ENCODE measurements at regions not wholly inside any gene's neighbourhood (a gene's known extent, or its start where the extent isn't known, plus 50 kb on each side); places are given as distances from the start of the nearest gene placed in this dataset.

DNA sequence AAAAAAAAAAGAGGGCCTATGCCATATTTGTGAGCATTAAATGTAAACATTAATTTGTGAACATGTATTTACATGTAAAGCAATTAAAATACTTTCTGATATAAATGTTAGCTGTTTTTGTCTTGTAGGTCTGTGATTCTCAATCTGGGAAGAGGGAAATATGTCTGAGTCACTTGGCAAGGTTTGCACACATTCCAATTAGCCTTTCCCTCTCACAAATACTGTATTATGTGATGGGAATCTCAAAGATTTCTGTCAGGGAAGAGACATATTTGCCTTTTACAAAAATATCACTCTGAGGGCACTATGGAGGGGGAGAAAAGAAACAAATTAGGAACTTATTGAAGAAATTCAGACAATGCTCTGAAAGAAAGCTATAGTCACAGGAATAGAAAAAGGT is 483.6 kb downstream of the GBE1 start:
- in situ Hi-C loops (cut with MboI) = no loop called here
- Histone ChIP-seq H3K9me3 (replicated peaks; ENCODE audit: control insufficient read depth, insufficient read depth, low read depth, low read length) (no peaks in the 10 kb centered on the region), H3K27ac (ENCODE audit: extremely low read depth, low read depth, low read length) (no peak overlapping the region), H3K36me3 (ENCODE audit: control insufficient read depth, insufficient read depth, low read length) (no peaks in the 10 kb centered on the region), H4K20me1 (replicated peaks; ENCODE audit: control insufficient read depth, insufficient read depth, low read length) (no peaks in the 10 kb centered on the region), H3K9ac (ENCODE audit: insufficient read depth in 1 of 2, low read depth in 2 of 2, low read length in 2 of 2) (no peak overlapping the region), H3K4me2 (ENCODE audit: insufficient read depth, low read length) (no peak overlapping the region), H3K9me1 (ENCODE audit: control insufficient read depth, insufficient read depth, low read length) (no peaks in the 10 kb centered on the region), H3K79me2 (ENCODE audit: control insufficient read depth, insufficient read depth, low read length) (no peaks in the 10 kb centered on the region), H3K4me1 (replicated peaks in 1 of 2; ENCODE audit: control insufficient read depth in 2 of 2, insufficient read depth in 2 of 2, low read length in 2 of 2) (no peaks in the 10 kb centered on the region), H3K4me3 (no peak overlapping the region), H3K27me3 (ENCODE audit: control insufficient read depth in 2 of 2, insufficient read depth in 2 of 2, low read length in 2 of 2) (no peaks in the 10 kb centered on the region), H2AFZ (ENCODE audit: low read depth, low read length) (no peak overlapping the region)
- ChIA-PET CTCF (ENCODE audit: low intra/inter-chr PET ratio) (no interaction called here), POLR2A (no interaction called here)
- BruUV-seq (replicated peaks) = no TSS peak
- intact Hi-C loops (cut with micrococcal nuclease) = no loop called here
- TF ChIP-seq ZNF76 (CRISPR knock-in tag; IDR thresholded peaks at IDR 0.05; ENCODE audit: borderline replicate concordance) = no peak
- no peak for TF ChIP-seq PHF20 (IDR thresholded peaks at IDR 0.05; ENCODE audit: partially characterized antibody)
- TF ChIP-seq ZNF239 (CRISPR knock-in tag; IDR thresholded peaks at IDR 0.05) = no peak
- TF ChIP-seq, protein P1, sequence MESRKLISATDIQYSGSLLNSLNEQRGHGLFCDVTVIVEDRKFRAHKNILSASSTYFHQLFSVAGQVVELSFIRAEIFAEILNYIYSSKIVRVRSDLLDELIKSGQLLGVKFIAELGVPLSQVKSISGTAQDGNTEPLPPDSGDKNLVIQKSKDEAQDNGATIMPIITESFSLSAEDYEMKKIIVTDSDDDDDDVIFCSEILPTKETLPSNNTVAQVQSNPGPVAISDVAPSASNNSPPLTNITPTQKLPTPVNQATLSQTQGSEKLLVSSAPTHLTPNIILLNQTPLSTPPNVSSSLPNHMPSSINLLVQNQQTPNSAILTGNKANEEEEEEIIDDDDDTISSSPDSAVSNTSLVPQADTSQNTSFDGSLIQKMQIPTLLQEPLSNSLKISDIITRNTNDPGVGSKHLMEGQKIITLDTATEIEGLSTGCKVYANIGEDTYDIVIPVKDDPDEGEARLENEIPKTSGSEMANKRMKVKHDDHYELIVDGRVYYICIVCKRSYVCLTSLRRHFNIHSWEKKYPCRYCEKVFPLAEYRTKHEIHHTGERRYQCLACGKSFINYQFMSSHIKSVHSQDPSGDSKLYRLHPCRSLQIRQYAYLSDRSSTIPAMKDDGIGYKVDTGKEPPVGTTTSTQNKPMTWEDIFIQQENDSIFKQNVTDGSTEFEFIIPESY (CRISPR knock-in tag; IDR thresholded peaks at IDR 0.05) = no peak
- TF ChIP-seq STAT5B (CRISPR knock-in tag; IDR thresholded peaks at IDR 0.05) = no peak
- FAIRE-seq (no peak), DNase-seq (ENCODE audit: extremely low read depth in 1 of 4, low spot score in 3 of 4) (no peak), ATAC-seq (no peak)

DNA sequence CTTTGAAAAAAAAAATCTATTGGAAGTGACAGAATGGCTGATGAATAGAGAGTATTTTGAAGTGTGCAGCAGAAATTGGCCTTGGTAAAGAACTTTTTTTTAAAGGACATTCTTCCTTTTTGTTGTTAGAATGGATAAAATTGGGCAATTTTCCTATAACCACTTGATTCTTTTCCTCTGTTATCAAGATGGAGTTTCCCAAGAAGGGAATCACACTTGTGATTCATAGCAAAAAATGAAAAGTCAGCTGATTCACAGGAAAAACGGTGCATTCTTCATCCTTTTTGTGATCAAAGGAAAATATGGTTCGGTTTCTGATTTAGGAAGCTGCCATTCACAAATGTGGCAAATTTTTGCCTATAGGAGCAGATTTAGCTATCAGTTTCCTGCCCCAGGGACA is 486.8 kb downstream of the GBE1 start:
- 0% methylated on average over 2 of the region's 2 CpGs for WGBS (ENCODE audit: insufficient coverage, low coverage, missing lambda C conversion rate)
- Histone ChIP-seq H3K9ac (ENCODE audit: insufficient read depth in 1 of 2, low read depth in 2 of 2, low read length in 2 of 2) (no peak overlapping the region), H3K9me3 (replicated peaks; ENCODE audit: control insufficient read depth, insufficient read depth, low read depth, low read length) (no peaks in the 10 kb centered on the region), H3K79me2 (ENCODE audit: control insufficient read depth, insufficient read depth, low read length) (no peaks in the 10 kb centered on the region), H4K20me1 (replicated peaks; ENCODE audit: control insufficient read depth, insufficient read depth, low read length) (no peaks in the 10 kb centered on the region), H3K9me1 (ENCODE audit: control insufficient read depth, insufficient read depth, low read length) (no peaks in the 10 kb centered on the region), H3K27ac (ENCODE audit: extremely low read depth, low read depth, low read length) (no peak overlapping the region), H3K36me3 (ENCODE audit: control insufficient read depth, insufficient read depth, low read length) (no peaks in the 10 kb centered on the region), H3K4me3 (no peak overlapping the region), H3K4me2 (ENCODE audit: insufficient read depth, low read length) (no peak overlapping the region), H3K4me1 (replicated peaks in 1 of 2; ENCODE audit: control insufficient read depth in 2 of 2, insufficient read depth in 2 of 2, low read length in 2 of 2) (no peaks in the 10 kb centered on the region), H2AFZ (ENCODE audit: low read depth, low read length) (no peak overlapping the region), H3K27me3 (ENCODE audit: control insufficient read depth in 2 of 2, insufficient read depth in 2 of 2, low read length in 2 of 2) (no peaks in the 10 kb centered on the region)
- no peak for FAIRE-seq
- POLR2A ChIA-PET = no interaction called here
- BruUV-seq (replicated peaks) = no TSS peak
- CTCF ChIA-PET (ENCODE audit: low intra/inter-chr PET ratio) = no interaction called here
- ATAC-seq = no peak
- intact Hi-C loops (cut with micrococcal nuclease) (no loop called here), in situ Hi-C loops (cut with MboI) (no loop called here)
- DNase-seq (ENCODE audit: extremely low read depth in 1 of 4, low spot score in 3 of 4) = no peak
- TF ChIP-seq CSDE1 (IDR thresholded peaks at IDR 0.05) (no peak), PBX2 (CRISPR knock-in tag; IDR thresholded peaks at IDR 0.05; ENCODE audit: low read depth) (no peak), PBX2 (tag; conservative IDR thresholded peaks at IDR 0.05; ENCODE audit: low read depth) (no peak)
- TF ChIP-seq, protein P2, sequence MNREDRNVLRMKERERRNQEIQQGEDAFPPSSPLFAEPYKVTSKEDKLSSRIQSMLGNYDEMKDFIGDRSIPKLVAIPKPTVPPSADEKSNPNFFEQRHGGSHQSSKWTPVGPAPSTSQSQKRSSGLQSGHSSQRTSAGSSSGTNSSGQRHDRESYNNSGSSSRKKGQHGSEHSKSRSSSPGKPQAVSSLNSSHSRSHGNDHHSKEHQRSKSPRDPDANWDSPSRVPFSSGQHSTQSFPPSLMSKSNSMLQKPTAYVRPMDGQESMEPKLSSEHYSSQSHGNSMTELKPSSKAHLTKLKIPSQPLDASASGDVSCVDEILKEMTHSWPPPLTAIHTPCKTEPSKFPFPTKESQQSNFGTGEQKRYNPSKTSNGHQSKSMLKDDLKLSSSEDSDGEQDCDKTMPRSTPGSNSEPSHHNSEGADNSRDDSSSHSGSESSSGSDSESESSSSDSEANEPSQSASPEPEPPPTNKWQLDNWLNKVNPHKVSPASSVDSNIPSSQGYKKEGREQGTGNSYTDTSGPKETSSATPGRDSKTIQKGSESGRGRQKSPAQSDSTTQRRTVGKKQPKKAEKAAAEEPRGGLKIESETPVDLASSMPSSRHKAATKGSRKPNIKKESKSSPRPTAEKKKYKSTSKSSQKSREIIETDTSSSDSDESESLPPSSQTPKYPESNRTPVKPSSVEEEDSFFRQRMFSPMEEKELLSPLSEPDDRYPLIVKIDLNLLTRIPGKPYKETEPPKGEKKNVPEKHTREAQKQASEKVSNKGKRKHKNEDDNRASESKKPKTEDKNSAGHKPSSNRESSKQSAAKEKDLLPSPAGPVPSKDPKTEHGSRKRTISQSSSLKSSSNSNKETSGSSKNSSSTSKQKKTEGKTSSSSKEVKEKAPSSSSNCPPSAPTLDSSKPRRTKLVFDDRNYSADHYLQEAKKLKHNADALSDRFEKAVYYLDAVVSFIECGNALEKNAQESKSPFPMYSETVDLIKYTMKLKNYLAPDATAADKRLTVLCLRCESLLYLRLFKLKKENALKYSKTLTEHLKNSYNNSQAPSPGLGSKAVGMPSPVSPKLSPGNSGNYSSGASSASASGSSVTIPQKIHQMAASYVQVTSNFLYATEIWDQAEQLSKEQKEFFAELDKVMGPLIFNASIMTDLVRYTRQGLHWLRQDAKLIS (CRISPR knock-in tag; IDR thresholded peaks at IDR 0.05) = no peak

Data from K562 (cell line).